HG03097 (cell line): ENCODE measurements at regions not wholly inside any gene's neighbourhood (a gene's known extent, or its start where the extent isn't known, plus 50 kb on each side); places are given as distances from the start of the nearest gene placed in this dataset.

Experiments used
- ATAC-seq: cut with Tn5 transposase; IDR thresholded peaks from one replicate; pipeline ENCODE4 v1.9.1; 2021; ENCODE audit not compliant: unreplicated experiment, low FRiP score

DNA sequence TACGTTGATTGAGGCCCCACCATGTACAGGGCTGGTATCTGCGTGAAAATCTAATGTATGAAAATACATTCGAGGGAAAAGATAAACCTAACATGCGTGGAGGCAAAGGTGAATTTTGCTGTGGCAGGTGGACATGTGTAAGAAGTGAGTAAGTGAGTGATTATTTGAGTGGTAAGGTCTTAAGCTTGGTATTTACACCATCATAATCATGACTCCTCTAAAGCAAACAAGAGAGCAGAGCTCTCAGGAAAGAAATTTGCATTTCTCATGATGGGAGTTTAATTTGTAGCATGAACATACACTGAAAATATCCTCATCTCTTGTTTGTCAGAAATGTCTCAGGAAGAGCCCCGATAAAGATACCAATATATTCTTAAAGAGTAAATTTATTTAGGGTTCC, 260.6 kb downstream of the PSAT1 start:
- no peak for ATAC-seq

DNA sequence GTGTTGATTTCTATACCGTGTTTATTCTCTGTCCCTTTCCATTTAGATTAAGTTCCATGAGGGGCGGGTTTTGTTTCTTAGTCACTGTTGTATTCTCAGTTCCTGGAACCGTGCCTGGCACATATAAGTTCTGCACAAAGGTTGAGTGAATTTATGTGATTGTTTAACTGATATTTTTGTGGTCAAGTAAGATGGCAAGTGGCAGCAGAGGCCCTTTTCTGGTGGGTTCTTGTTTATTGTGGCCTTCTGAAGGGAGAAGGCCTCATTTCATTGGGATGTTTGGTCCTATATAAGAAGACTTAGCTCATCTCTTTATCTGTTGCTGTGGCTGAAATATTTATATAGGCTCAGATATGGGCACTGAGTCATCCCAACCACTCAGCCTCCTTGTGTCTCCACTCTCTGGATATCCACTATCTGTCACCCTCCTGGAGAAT, 262.5 kb downstream of the PSAT1 start:
- ATAC-seq = no peak

DNA sequence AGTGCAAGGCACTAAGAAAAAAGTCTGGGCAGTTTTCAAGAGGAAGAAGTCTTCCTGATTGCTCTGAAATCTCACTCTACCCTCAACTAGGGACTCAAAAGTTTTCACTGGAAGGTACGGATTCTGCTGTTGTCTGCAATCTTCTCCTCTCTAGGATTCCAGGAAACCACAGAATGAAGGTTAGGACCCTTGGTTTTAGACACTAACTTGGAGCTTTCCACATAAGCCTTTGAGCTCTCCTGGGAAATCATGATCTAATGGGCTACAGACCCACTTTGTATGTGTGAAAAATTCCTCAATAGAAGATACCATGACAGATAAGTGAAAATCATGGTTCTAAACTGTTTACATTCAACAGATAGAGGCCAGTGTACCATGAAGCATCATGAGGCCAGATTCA, 265.1 kb downstream of the PSAT1 start:
- ATAC-seq = no peak

DNA sequence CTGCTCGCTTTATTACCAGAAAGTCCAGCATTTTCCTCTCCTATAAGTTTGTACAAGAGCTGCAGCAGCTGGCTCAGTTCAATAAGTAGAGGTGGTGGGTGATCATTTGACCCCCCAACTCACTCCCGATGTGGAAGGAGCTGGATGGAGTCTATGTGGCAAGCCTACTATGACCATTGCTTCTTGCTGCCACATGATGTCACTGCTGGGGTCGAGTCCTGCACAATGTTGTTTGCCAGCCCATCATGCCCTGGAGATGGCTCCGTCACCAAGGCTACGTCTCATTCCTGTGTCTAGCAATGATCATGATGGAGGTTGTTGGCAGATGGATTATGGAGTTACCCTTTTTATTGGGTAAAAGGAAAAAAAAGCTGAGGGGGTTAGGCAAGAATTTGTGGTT, 266.3 kb downstream of the PSAT1 start:
- ATAC-seq = no peak

DNA sequence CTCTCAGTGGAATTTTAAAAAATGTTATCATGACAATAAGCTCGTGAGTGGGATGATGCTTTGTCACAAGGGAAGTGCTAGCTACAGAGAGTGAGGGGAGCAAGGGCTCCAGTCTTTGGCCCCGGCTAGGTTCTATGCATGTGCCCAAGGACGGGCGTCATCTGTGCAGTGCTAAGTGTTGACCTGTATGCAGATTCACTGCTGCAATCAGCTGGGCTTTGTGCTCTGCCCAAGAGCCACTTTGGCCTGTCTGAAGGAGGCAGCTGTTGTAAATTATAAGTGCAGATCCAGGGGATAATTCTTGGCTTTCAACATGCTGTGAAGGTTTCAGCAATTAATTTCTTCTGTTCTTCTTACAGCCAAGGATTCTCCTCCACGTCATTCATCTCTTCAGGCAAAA, 268.6 kb downstream of the PSAT1 start:
- ATAC-seq = no peak

DNA sequence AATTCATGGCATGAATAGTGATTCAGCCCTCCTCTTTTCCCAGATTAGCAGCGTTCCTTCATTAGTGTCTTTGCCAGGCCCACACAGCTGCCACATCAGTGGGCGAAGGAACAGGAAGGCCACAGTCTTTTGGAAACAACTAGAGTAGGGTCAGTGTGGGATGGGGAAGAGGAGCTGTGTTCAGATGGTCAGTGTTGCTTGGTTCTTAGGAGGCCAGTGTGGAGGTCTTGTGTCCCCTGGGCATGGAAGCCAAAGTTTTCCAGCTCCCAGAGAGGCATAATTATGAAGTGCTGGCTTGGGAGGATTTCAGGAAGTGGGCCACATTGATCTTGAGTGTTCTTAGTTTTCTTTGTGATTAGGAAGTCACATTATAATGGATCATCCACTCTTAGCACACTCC, 269.6 kb downstream of the PSAT1 start:
- ATAC-seq = no peak

DNA sequence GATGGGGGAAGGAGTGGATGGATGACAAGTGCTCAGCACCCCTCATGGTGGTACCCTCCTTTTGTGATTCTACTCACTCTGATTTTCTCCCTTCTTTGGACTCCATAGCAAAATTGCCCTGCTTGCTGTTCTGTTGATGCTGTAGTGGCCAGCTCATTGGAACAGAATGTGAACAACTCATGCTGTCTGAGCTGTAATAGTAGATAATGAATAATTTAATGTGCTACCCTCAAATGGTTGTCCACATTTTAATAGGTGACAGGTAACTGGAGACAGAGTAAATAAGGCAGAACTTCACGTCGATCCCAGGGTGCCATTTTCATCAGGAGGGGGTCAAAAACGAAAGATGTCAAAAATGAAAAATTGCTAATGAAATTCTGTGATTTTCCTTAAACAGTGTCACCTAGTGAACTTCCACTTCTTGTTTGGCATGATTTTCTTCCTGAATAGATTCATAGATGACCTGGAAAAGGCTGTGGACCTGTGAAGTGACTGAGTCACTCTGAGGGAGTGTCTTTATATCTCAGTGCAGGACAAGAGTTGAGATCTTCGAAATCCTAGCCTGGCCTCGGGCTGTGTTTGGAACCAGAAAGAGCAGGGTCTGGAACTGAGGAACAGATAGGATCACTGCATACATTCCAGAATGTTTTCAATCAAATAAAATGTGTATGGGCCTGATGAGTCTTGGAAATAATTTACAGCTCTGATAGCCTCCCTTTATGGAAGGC, 270.2 kb downstream of the PSAT1 start:
- no peak for ATAC-seq

DNA sequence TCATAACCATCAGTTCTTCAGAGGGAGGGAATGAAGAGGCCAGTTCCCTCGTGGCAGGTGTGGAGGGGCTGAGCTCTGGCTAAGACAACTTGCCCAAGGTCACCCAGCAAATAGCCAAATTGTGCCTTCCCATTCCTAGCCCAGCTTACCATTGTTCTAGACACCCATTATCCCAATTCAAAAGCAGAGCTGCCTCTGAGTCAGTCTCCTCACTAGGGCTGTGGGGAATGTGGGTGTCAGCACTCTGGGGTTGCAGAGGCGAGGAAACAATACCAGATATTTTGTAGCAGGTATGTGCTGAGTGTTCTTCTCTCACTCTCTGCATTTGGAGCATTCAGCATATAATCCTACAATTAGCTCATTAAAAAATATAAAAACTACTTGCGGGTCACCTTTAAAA, 270.8 kb downstream of the PSAT1 start:
- no peak for ATAC-seq

DNA sequence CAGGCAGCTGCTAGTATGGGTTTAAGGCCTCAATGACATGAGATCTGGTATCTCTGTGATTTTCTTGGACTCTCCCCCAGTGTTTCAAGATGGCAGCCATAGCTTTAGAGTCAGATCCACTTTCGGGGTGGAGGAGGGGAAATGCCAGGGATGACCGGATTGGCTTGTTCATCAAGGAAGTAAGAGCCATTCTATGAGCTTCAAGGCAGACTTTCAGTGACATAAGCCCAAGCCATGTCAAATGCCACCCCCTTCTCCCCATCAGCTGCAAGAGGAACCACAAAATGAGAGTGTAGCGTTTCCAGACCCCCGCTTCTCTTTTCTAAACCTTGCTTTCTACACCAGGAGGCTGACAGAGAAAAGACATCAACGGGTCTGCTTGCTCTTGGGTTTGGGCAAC, 271.8 kb downstream of the PSAT1 start:
- no peak for ATAC-seq

DNA sequence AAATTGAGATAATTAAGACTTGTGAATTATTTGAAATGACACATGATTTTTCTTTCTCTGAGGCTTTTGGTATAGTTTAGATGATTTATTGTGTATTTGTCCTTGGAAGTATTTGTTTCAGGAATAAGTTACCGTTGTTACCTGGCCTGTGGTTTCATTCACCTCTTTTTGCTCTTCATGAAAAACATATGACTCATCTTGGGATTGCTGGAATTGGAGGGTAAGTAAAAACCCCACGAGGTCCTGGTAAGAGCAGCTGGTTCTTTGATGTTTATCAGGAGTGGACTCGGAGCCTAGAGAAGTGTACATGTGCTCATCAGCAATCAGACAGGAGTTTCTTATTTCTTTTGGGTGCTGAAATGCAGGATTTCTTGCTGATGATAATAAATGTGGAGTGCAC, 275.3 kb downstream of the PSAT1 start:
- no peak for ATAC-seq

DNA sequence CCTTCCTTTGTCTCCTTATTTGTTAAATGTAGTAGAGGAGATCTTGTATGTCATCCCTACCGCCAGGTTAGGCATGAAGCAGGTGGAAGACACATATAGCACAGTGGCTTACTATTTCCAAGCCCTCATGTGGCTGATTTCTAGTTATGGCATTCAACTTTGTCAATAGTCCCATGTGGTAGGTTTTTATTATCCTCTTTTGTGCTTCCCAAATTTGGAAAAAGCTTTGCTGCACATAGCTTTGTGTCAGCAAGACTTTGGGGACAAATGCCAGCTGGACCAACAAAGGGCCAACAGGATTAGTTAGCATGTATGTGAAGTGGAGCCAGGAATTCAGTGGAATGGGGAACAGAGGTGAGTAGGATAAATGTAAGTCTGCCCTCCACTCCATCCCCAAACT, 276.3 kb downstream of the PSAT1 start:
- ATAC-seq = no peak

DNA sequence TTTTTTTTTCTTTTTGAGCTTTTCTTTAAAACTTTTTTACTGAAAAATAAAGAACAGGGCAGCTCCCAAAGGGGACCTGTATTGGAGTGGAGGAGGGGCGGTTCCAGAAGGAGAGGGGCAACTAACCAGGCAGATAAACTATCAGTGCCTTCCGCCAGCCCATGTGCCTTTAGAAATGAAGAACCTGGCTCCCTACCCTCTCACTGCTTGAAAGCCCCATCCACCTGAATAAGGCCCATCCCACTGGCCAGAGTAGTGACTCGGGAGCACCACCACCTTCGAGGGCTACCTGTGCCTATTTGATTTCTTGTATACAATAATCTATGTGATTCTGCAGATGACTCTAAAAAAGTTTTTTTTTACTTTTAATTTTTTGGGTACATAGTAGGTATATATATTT, 276.7 kb downstream of the PSAT1 start:
- ATAC-seq = no peak

DNA sequence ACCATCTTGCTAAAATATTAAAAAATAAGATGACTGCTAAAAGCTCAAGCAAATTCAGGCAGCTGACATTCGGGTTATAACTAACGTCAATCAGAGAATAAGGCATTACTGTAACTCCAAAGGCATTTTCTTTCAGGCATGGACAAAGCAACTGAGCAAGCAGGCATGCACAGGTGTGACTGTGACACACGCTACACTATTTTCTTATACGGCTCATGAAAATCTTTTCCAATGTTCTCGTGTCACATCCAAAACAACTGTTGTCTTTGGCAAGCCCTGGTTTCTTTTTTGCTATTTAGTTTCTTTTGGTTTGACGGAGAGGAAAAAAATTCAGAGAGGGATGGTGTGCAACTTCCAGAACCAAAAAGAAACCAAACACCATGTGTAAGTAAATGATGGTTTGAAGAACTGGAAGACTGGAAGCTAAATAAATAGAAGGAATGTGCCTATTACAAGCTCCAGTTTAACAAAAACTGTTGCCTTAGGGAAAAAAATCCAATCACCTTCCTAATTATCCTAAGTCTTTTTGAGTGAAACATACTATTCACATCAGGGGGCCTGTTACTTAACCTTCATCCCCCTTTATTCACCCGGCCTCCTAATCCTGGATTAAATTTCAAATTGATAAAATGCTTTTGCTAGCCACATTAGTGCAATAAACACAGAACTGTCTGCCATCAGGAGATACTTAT, 277.6 kb downstream of the PSAT1 start:
- ATAC-seq = no peak

DNA sequence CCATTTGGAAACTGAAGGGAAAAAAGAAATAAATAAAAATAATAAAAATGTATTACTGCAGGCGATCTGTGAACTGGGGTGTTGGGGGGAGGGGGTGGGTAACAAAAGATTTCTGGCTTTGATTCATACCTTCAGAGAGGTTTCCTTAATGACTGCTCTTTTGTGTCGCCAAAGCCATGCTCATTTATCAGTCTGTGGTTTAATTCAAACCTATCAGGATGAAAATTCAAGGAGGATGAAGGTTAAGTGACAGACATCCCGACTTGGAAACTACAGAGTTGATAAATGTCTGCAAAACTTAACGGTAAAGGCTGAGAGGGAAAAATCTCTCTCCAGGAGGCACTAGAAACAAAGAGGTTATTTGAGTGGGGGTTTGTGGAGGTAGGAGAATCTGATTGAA, 278.2 kb downstream of the PSAT1 start:
- no peak for ATAC-seq

DNA sequence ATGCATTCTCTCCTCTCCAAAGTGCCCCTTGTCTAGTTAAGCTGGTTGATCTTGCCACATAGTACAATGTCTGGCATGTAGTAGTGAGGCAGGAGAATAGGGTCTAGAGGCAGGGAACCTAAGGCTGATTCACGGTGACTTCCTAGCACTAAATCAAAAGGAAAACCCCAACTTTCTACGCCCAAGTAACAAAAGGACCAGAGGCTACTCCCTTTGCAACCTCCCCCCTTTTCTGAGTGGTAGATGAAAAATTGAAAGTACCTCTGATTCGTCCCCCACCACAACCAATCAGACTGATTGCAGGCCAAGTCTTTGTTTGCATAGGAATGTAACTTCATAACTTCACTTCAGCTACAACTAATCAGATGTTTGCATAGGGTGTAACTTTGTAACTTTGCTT, 278.8 kb downstream of the PSAT1 start:
- no peak for ATAC-seq

DNA sequence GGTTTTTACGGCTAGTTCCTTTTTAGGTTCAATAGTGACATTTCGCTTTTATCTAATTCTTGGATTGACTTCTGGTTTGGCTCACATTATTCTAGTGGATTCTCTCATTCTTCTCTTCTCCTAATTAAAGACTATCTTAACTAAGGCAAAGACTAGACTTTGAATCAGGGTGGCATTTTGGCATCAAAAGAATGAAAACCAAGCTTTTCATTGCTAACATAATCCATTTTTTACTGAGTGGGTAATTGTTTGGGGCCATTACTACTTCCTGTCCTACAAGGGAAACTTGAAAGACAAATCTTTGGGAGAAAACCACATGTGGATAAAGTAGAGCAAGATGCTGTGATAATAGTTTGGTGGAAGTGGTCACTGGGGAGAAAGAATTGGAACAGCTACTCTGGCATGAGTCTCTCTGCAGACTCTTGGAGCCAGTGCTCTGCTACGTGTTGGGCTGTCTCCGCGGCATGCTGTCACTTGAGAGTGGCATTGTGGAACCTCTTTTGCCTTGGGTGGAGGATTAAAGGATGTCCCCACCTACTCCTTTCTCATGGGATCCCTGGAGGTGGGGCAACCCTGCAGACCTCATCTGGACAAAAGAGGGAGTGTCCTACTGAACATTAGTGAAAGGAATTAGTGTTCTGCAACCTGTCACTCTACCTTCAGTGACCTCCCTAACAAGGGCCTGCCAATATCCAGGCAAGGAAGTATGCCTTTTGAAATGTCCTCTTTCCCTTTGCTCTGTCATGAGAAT, 280.4 kb downstream of the PSAT1 start:
- no peak for ATAC-seq

DNA sequence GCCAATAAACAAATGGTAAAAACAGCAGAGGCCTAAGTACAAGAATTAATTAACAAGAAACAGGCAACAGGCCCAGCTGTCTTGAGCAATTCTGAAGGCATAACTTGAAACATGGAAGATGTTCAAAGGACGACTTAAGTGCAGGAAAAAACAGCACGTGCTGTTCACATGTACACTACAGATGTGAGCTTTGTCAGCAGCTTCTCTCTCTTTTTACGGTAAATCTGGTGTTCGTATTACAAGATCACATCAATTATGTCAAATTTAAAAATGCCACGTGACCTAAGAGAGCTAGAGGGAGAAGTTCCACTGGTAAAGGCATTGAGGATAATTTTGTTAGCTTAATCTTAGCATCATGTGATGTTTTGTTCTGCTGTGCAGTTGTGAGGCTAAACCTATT, 281.1 kb downstream of the PSAT1 start:
- no peak for ATAC-seq

DNA sequence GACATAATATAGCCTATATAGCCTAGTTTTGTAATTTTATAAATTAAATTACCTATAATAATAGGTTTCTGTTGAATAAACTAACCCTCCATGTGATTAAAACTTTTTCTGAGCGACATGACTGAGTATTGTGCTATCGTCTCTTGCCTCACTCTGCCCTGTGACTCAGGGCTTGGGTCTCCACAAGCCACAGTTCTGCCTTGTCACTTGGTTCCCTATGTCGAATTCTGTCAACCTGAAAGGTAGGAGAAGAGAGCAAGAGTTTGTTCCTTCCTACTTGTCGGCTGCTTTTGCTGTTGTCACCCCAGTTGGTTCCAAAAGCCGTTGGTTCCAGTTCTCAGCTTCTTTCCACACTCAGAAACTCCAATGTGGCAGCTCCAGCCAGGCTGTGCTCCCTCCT, 285.9 kb downstream of the PSAT1 start:
- no peak for ATAC-seq

DNA sequence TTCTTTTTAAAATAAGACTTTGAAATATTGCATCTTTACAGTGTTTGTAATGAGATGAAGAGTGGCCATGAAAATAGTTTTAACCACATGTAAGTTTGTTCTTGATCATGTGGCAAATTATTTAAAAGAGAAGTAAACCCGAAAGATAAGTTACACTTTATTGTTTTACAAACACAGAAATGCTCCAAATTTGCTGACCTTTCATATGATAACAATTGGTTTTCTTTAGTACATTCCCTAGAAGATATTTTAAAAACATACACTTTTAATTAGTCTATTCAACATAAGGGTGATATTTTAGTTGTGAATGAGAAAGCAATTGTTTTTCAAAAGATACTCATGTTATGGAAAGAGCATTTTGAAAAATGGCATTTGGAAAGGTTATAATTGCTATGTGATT, 287.7 kb downstream of the PSAT1 start:
- no peak for ATAC-seq

DNA sequence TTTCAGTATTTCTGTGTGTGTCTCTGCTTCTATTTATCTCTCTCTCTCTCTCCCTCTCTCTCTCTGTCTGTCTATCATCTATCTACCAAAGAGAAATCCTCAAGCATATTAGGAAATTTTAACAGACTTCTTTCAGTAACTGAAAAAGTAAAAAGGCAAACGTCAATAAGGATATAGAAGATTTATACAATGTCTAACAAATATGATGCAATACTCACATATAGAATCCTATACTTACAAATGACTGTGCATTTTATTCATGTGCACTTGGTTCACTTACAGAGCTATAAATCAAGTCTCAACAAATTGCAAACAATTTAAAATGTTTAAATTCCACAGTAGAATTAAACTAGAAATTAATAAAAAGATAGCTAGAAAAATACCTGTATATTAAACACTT, 289.0 kb downstream of the PSAT1 start:
- ATAC-seq = no peak

DNA sequence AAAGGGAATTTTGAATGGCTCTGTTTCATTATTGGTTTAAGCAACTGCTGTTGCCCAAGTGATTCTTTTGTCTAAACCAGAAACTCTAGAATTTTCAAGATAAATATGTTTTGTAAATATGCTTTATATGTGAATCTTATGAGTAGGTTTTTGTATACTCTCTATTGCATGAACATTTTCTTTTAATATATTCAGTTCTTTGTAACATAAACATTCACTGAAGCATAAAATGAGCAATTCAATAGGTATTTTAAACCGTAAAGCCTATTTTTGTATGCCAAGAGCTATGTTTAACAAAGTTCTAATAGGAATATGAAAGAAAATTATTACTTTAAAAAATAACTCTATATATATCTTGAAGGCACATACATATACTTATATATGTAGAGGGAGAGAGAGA, 293.1 kb downstream of the PSAT1 start:
- no peak for ATAC-seq

DNA sequence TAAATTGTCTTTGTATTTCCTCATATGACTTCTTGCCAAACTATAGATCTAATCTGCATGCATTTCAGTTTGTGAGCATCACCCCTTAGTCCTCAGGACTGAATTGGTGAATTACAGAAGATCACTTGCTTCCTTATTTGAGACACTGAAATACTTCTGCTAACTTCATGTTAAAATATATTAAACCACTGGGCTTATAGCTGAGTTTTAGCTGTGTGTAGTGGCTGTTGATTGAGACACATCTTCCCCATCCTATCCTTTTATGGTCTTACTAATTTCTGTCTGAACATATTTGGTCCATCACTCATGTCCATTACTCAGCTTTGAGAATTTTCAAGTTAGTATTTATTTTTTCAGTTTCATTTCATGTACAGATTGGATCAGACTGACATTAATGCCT, 295.9 kb downstream of the PSAT1 start:
- no peak for ATAC-seq
